NCI-H187 treated with DMSO at 0.1 percent for 48 hours (cell line): ENCODE measurements at regions not wholly inside any gene's neighbourhood (a gene's known extent, or its start where the extent isn't known, plus 50 kb on each side); places are given as distances from the start of the nearest gene placed in this dataset.

ENCODE experiments used
- DNase-seq: peaks from one replicate; lab custom pipeline; 2025; lab: John Stamatoyannopoulos, UW

- no peak for DNase-seq
Observed at GRCh38 chr2:59005836-59006615, 764.9 kb upstream of the FANCL start.

GRCh38 chr2:59004621-59005020 is 763.5 kb upstream of the FANCL start:
- DNase-seq = no peak

- no peak for DNase-seq
Observed at GRCh38 chr2:59000796-59001195, 759.7 kb upstream of the FANCL start.

- DNase-seq = no peak
Observed at GRCh38 chr2:58992062-58992706, 751.1 kb upstream of the FANCL start.

- DNase-seq = no peak
Observed at GRCh38 chr2:58991357-58991756, 750.2 kb upstream of the FANCL start.

GRCh38 chr2:58985541-58985940 is 744.4 kb upstream of the FANCL start:
- DNase-seq = no peak

- no peak for DNase-seq
Observed at GRCh38 chr2:58984731-58985130, 743.6 kb upstream of the FANCL start.

- DNase-seq = no peak
Observed at GRCh38 chr2:58983111-58983510, 742.0 kb upstream of the FANCL start.

- no peak for DNase-seq
Observed at GRCh38 chr2:58981237-58981636, 740.1 kb upstream of the FANCL start.

- DNase-seq = peak; percentile 82
Observed at GRCh38 chr2:58976375-58977071, 735.4 kb upstream of the FANCL start.

GRCh38 chr2:58974881-58975280 is 733.8 kb upstream of the FANCL start:
- DNase-seq = no peak

- DNase-seq = no peak
Observed at GRCh38 chr2:58974426-58974825, 733.3 kb upstream of the FANCL start.

- no peak for DNase-seq
Observed at GRCh38 chr2:58973811-58974281, 732.7 kb upstream of the FANCL start.

GRCh38 chr2:58972737-58973136 is 731.6 kb upstream of the FANCL start:
- no peak for DNase-seq

- DNase-seq = no peak
Observed at GRCh38 chr2:58971511-58972360, 730.6 kb upstream of the FANCL start.

- no peak for DNase-seq
Observed at GRCh38 chr2:58970365-58970764, 729.2 kb upstream of the FANCL start.

- no peak for DNase-seq
Observed at GRCh38 chr2:58968885-58969284, 727.8 kb upstream of the FANCL start.

- DNase-seq = peak; percentile 16
Observed at GRCh38 chr2:58967736-58968135, 726.6 kb upstream of the FANCL start.

- no peak for DNase-seq
Observed at GRCh38 chr2:58965602-58966001, 724.5 kb upstream of the FANCL start.

GRCh38 chr2:58959996-58960395 is 718.9 kb upstream of the FANCL start:
- no peak for DNase-seq

- DNase-seq = no peak
Observed at GRCh38 chr2:58957188-58957840, 716.2 kb upstream of the FANCL start.
